Esophagus muscularis mucosa (tissue), 4 donors: ENCODE measurements at regions not wholly inside any gene's neighbourhood (a gene's known extent, or its start where the extent isn't known, plus 50 kb on each side); places are given as distances from the start of the nearest gene placed in this dataset.

ENCODE experiments used
- DNase-seq: peaks from one replicate; pipeline ENCODE4 v3.0.0-alpha.2; 2017; ENCODE audit errors: extremely low spot score
- H3K27ac ChIP-seq, 4 donors: fragments of 200-600 bp; sonication (generic); replicated peaks in 1 of 4; 1 replicate in 3 of 4; 2 replicates in 1 of 4; pipeline ENCODE4 v1.5.1; 2016 to 2019; ENCODE audit warnings: mild to moderate bottlenecking in 1 of 4
- H3K27me3 ChIP-seq, 4 donors: fragments of 200-600 bp; sonication (generic); one replicate each; pipeline versions ENCODE4 v1.5.1 to v1.6.0; 2016 to 2019
- H3K36me3 ChIP-seq, 4 donors: fragments of 200-600 bp; sonication (generic); one replicate each; pipeline ENCODE4 v1.5.1; 2016 to 2019
- H3K4me1 ChIP-seq, 4 donors: fragments of 200-600 bp; sonication (generic); one replicate each; pipeline ENCODE4 v1.5.1; 2016 to 2019
- H3K4me3 ChIP-seq, 4 donors: fragments of 200-600 bp; sonication (generic); 1 replicate in 2 of 4; 2 replicates in 2 of 4; pipeline ENCODE4 v1.5.1; 2016 to 2019; ENCODE audit warnings: mild to moderate bottlenecking in 4 of 4, moderate library complexity in 1 of 4
- H3K9me3 ChIP-seq, 4 donors: fragments of 200-600 bp; sonication (generic); 1 replicate in 3 of 4; 2 replicates in 1 of 4; pipeline ENCODE4 v1.5.1; 2016 to 2019
- CTCF ChIP-seq, 3 experiments: fragments of 200-600 bp in 2 of 3; fragments of 450-650 bp in 1 of 3; sonication (generic) in 2 of 3; IDR thresholded peaks; one replicate each; pipeline ENCODE4 v1.5.1; 2017 to 2019; ENCODE audit warnings: antibody characterized with exemption in 3 of 3, mild to moderate bottlenecking in 2 of 3, moderate library complexity in 1 of 3
- EP300 ChIP-seq: sonication (generic); formaldehyde crosslinking; IDR thresholded peaks from one replicate; pipeline ENCODE4 v1.6.1; 2017; ENCODE audit warnings: antibody characterized with exemption
- POLR2A ChIP-seq: fragments of 450-650 bp; IDR thresholded peaks from one replicate; pipeline ENCODE4 v1.6.1; 2017; ENCODE audit warnings: antibody characterized with exemption, moderate library complexity, mild to moderate bottlenecking, low read depth
- POLR2AphosphoS5 ChIP-seq, 2 donors: sonication (generic); formaldehyde crosslinking; IDR thresholded peaks; one replicate each; pipeline ENCODE4 v1.6.1; 2017; ENCODE audit warnings: antibody characterized with exemption in 2 of 2
- WGBS: methylation state at CpG from one replicate; pipeline ENCODE4 v1.1.5; 2018; 5-methylcytosine and 5-hydroxymethylcytosine counted together
- intact Hi-C: fragments of 100-400 bp; cut with DNase I; formaldehyde crosslinking; loops from one replicate; pipeline ENCODE4 v1.15.1; 2023

DNA sequence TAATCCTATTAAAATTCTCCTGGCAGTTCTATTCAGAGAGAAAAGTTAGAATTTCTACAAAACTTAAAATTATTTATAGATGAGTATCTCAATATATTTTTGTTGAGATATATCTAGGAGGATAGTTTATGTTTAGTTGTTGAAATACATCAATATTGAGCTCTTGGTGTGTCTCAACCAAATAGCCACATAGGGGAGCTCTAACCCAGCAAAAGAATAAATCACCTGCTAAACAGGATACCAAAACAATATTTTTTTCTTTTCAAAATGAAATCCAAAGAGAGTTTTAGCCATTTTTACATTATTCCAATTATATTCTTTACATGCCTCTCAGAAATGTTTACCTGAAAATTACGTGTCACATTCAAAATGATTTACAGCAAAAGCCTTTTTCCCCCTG is 954.7 kb downstream of the SLITRK6 start:
- Histone ChIP-seq H3K27me3 (no peaks in the 10 kb centered on the region), H3K4me3 (no peak overlapping the region), H3K27ac (no peak overlapping the region), H3K9me3 (no peaks in the 10 kb centered on the region), H3K4me1 (no peaks in the 10 kb centered on the region), H3K36me3 (no peaks in the 10 kb centered on the region)
- intact Hi-C loops, result no loop called here
- no peak for DNase-seq
- TF ChIP-seq CTCF (IDR thresholded peaks at IDR 0.05), result no peak
- no peak for TF ChIP-seq POLR2AphosphoS5 (IDR thresholded peaks at IDR 0.05)
- no peak for TF ChIP-seq POLR2A
- TF ChIP-seq EP300, result no peak
- 36% methylated on average over 1 of the region's 1 CpG for WGBS

DNA sequence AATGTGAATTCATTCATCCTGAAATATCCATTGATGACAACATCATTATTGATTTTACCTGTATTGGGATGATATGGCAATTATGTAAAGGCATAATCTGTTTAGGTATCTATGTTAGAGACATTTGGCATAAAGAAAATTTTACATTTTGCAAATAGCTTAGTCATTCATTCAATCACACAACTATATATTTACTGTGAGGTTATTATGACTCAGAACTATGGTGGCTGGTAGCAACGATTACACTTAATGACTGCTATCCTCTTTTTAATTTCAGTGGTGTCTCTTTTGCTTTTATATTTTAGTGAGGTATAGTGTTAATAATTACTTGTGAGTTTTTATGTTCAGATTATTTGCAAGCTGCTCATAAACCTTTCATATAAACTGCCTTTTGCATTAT is 955.9 kb downstream of the SLITRK6 start:
- DNase-seq, result no peak
- Histone ChIP-seq H3K27ac (no peak overlapping the region), H3K36me3 (no peaks in the 10 kb centered on the region), H3K9me3 (no peaks in the 10 kb centered on the region), H3K27me3 (no peaks in the 10 kb centered on the region), H3K4me3 (no peak overlapping the region), H3K4me1 (no peaks in the 10 kb centered on the region)
- TF ChIP-seq POLR2A (no peak), EP300 (no peak), CTCF (IDR thresholded peaks at IDR 0.05) (no peak)
- intact Hi-C loops, result no loop called here
- WGBS, result 63% methylated on average over 1 of the region's 1 CpG

DNA sequence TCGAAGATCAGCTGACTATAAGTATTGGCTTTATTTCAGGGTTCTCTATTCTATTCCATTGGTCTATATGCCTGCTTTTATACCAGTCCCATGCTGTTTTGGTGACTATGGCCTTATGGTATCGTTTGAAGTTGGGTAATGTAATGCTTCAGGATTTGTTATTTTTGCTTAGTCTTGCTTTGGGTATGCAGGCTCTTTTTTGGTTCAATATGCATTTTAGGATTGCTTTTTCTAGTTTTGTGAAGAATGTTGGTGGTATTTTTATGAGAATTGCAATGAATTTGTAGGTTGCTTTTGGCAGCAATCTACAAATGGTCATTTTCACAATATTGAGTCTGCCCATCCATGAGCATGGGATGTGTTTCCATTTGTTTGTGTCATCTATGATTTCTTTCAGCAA is 951.9 kb upstream of the SLITRK1 start:
- H3K4me1 ChIP-seq, result no peaks in the 10 kb centered on the region
- DNase-seq, result no peak
- no peaks in the 10 kb centered on the region for H3K9me3 ChIP-seq
- H3K36me3 ChIP-seq, result no peaks in the 10 kb centered on the region
- no peak overlapping the region for H3K27ac ChIP-seq
- WGBS, result 89% methylated on average over 2 of the region's 2 CpGs
- intact Hi-C loops, result no loop called here
- H3K4me3 ChIP-seq, result no peak overlapping the region
- no peak for TF ChIP-seq POLR2AphosphoS5 (IDR thresholded peaks at IDR 0.05)
- no peak for TF ChIP-seq CTCF (IDR thresholded peaks at IDR 0.05)
- TF ChIP-seq POLR2A, result no peak
- H3K27me3 ChIP-seq, result no peaks in the 10 kb centered on the region

DNA sequence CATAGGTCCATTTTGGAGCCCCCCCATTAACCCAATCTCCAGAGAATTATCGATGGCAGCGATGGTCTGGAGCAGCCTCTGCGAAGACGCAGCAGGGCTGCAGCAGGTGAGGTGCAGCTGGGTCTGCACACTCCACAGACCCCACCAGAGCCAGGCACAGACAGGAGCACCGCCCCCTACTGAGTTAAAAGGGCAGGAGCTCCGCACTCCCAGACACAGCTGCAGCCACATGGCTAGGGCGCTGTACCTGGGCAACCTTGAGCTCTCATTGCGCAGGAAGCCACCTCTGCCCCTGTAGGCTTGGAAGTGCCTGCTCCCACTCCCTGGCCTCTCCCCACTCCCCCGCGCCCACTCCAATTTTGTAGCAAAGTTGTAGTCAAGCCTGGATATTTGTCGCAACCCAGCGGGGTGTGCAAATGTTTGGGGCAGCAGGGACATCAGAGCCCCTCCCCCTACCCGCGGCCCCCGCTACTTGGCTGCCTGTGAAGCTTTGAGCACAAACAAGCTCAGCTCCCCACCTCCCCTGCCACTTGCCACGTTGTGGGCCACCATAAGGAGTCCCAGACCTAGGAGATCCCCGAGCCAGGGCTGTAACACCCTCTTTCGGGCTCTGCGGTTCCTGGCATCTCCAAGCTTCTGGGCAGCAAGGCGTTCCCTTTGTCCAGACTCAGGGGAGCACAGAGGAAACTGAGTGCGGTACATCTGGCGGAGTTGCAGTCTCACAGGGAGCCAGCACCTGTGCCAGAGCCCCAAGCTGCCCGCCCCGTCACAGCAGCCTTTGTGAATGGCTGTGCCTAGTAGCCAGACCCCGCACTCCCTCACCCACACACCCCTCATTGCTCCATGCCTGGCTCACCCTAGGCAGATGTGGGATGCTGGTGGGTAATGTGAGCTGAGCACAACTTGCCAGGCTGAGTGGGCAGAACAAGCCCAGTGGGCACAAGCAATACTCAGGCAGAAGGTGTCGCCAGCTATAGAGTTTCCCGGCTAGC is 949.7 kb upstream of the SLITRK1 start:
- intact Hi-C loops, result no loop called here
- no peaks in the 10 kb centered on the region for H3K27me3 ChIP-seq
- no peak overlapping the region for H3K27ac ChIP-seq
- no peak for TF ChIP-seq EP300
- H3K4me3 ChIP-seq, result no peak overlapping the region
- no peak for DNase-seq
- H3K9me3 ChIP-seq, result no peaks in the 10 kb centered on the region
- WGBS, result 97% methylated on average over 20 of the region's 27 CpGs
- no peaks in the 10 kb centered on the region for H3K4me1 ChIP-seq
- H3K36me3 ChIP-seq, result no peaks in the 10 kb centered on the region

GRCh38 chr13:84823528-84823927 is 941.3 kb upstream of the SLITRK1 start:
- WGBS, result 81% methylated on average over 1 of the region's 1 CpG
- no peak for TF ChIP-seq EP300
- no peak for TF ChIP-seq POLR2A
- TF ChIP-seq CTCF (IDR thresholded peaks at IDR 0.05), result no peak
- TF ChIP-seq POLR2AphosphoS5 (IDR thresholded peaks at IDR 0.05), result no peak

More at GRCh38 chr13:84823528-84823927, 941.3 kb upstream of the SLITRK1 start:
- H3K27me3 ChIP-seq, result no peaks in the 10 kb centered on the region
- H3K4me3 ChIP-seq, result no peak overlapping the region
- H3K4me1 ChIP-seq, result no peaks in the 10 kb centered on the region
- DNase-seq, result no peak
- no peaks in the 10 kb centered on the region for H3K9me3 ChIP-seq
- no peaks in the 10 kb centered on the region for H3K36me3 ChIP-seq
- no peak overlapping the region for H3K27ac ChIP-seq
- intact Hi-C loops, result no loop called here
